PC-9 (cell line): ENCODE measurements at regions not wholly inside any gene's neighbourhood (a gene's known extent, or its start where the extent isn't known, plus 50 kb on each side); places are given as distances from the start of the nearest gene placed in this dataset.
"Not testable (repeated sequence)": the region's sequence is repeated elsewhere in the genome, so short reads cannot be mapped to it uniquely, and the experiment has no call there.

ENCODE experiments used
- BruUV-seq: library from RNA; stranded (reverse); fragments of 400-500 nt; replicated peaks from 2 replicates; lab custom pipeline; 2021; lab: Mats Ljungman, UMichigan
- CTCF ChIA-PET: fragments of 300-600 bp; sonication (Branson Sonifier 250); formaldehyde crosslinking; loops from one replicate; lab custom pipeline; 2022; ENCODE audit warnings: antibody characterized with exemption; lab: Charles Lee
- POLR2A ChIA-PET: fragments of 300-600 bp; sonication (Branson Sonifier 250); formaldehyde crosslinking; loops from one replicate; lab custom pipeline; 2022; ENCODE audit warnings: antibody characterized with exemption; ENCODE audit not compliant: unreplicated experiment; lab: Charles Lee
- DNase-seq, 2 experiments: peaks; one replicate each; pipeline versions ENCODE4 v3.0.0 to v3.0.0-alpha.2; 2015 to 2022; ENCODE audit warnings: mixed read lengths in 1 of 2
- H2AFZ ChIP-seq: fragments of 200-600 bp; sonication (generic); 2 replicates; pipeline ENCODE4 v1.8.1; 2017; ENCODE audit warnings: antibody characterized with exemption
- H3F3A ChIP-seq: fragments of 200-600 bp; sonication (generic); 2 replicates; pipeline ENCODE4 v1.8.1; 2017; ENCODE audit warnings: antibody characterized with exemption, mild to moderate bottlenecking, low read depth; ENCODE audit not compliant: insufficient read depth
- H3K27ac ChIP-seq: fragments of 200-600 bp; sonication (generic); 2 replicates; pipeline ENCODE4 v1.6.1; 2016; ENCODE audit warnings: mixed run types
- H3K27me3 ChIP-seq: fragments of 200-600 bp; sonication (generic); 2 replicates; pipeline ENCODE4 v1.6.1; 2016; ENCODE audit warnings: low read depth, mixed run types; ENCODE audit not compliant: insufficient read depth
- H3K36me3 ChIP-seq: fragments of 200-600 bp; sonication (generic); 2 replicates; pipeline ENCODE4 v1.6.1; 2016; ENCODE audit warnings: low read depth, mixed run types
- H3K4me1 ChIP-seq: fragments of 200-600 bp; sonication (generic); replicated peaks from 2 replicates; pipeline ENCODE4 v1.6.1; 2016; ENCODE audit warnings: mixed run types; ENCODE audit not compliant: insufficient read depth
- H3K4me2 ChIP-seq: fragments of 200-600 bp; sonication (generic); 2 replicates; pipeline ENCODE4 v1.6.1; 2017; ENCODE audit warnings: mixed run types
- H3K4me3 ChIP-seq: fragments of 200-600 bp; sonication (generic); 2 replicates; pipeline ENCODE4 v1.6.1; 2016; ENCODE audit warnings: mixed run types
- H3K79me2 ChIP-seq: fragments of 200-600 bp; sonication (generic); 2 replicates; pipeline ENCODE4 v1.6.1; 2017; ENCODE audit warnings: low read depth, mixed run types
- H3K9me2 ChIP-seq: fragments of 200-600 bp; sonication (generic); 2 replicates; pipeline ENCODE4 v1.8.1; 2017; ENCODE audit warnings: mild to moderate bottlenecking; ENCODE audit not compliant: insufficient read depth
- H3K9me3 ChIP-seq: fragments of 200-600 bp; sonication (generic); 2 replicates; pipeline ENCODE4 v1.8.1; 2016; ENCODE audit warnings: low read depth; ENCODE audit not compliant: insufficient read depth
- H4K20me1 ChIP-seq: fragments of 200-600 bp; sonication (generic); 2 replicates; pipeline ENCODE4 v1.8.1; 2017; ENCODE audit not compliant: insufficient read depth
- CTCF ChIP-seq: fragments of 200-600 bp; sonication (generic); conservative IDR thresholded peaks from 2 replicates; pipeline ENCODE4 v1.6.1; 2017; ENCODE audit warnings: mixed run types, antibody characterized with exemption, mild to moderate bottlenecking, moderate library complexity
- EZH2 ChIP-seq: fragments of 200-600 bp; sonication (generic); IDR thresholded peaks from 2 replicates; pipeline ENCODE4 v1.8.0; 2017; ENCODE audit warnings: antibody characterized with exemption, low read depth
- intact Hi-C: fragments of 100-400 bp; cut with micrococcal nuclease; formaldehyde crosslinking; loops from one replicate; pipeline ENCODE4 v1.10.0; 2022; ENCODE audit not compliant: unreplicated experiment

GRCh38 chrX:122982521-122982920 lies 201.6 kb upstream of the GRIA3 start:
- Histone ChIP-seq H3K79me2 (no peaks in the 10 kb centered on the region), H3K27ac (no peak overlapping the region), H3K4me2 (no peak overlapping the region), H3K36me3 (no peaks in the 10 kb centered on the region), H3K9me3 (no peaks in the 10 kb centered on the region), H4K20me1 (no peaks in the 10 kb centered on the region), H3K4me1 (no peaks in the 10 kb centered on the region), H2AFZ (no peak overlapping the region), H3K9me2 (no peaks in the 10 kb centered on the region), H3K4me3 (no peak overlapping the region), H3K27me3 (no peaks in the 10 kb centered on the region), H3F3A (no peaks in the 10 kb centered on the region)
- no TSS peak for BruUV-seq
- ChIA-PET CTCF (no interaction called here), POLR2A (no interaction called here)
- TF ChIP-seq EZH2 (no peak), CTCF (no peak)
- intact Hi-C loops: no loop called here
- DNase-seq: no peak

GRCh38 chrX:123002844-123003243 lies 181.2 kb upstream of the GRIA3 start:
- BruUV-seq, H3K4me3 ChIP-seq, H3K36me3 ChIP-seq, H3F3A ChIP-seq, H3K27ac ChIP-seq, intact Hi-C loops, H2AFZ ChIP-seq, H3K79me2 ChIP-seq, H4K20me1 ChIP-seq, H3K27me3 ChIP-seq, DNase-seq, H3K4me1 ChIP-seq, H3K9me3 ChIP-seq, H3K9me2 ChIP-seq, CTCF ChIA-PET, H3K4me2 ChIP-seq, POLR2A ChIA-PET: not testable (repeated sequence)

- ChIA-PET POLR2A (no interaction called here), CTCF (no interaction called here)
- H3K27ac ChIP-seq: no peak overlapping the region
- H4K20me1 ChIP-seq: no peaks in the 10 kb centered on the region
- H3K4me1 ChIP-seq: no peaks in the 10 kb centered on the region
- no TSS peak for BruUV-seq
- H3F3A ChIP-seq: no peaks in the 10 kb centered on the region
- intact Hi-C loops: no loop called here
- H3K9me2 ChIP-seq: no peaks in the 10 kb centered on the region
- no peak overlapping the region for H3K4me2 ChIP-seq
- H3K4me3 ChIP-seq: no peak overlapping the region
- no peak for DNase-seq
- no peak overlapping the region for H2AFZ ChIP-seq
- TF ChIP-seq CTCF (no peak), EZH2 (no peak)
- H3K36me3 ChIP-seq: no peaks in the 10 kb centered on the region
- H3K79me2 ChIP-seq: no peaks in the 10 kb centered on the region
- no peaks in the 10 kb centered on the region for H3K9me3 ChIP-seq
- no peaks in the 10 kb centered on the region for H3K27me3 ChIP-seq
Measured at GRCh38 chrX:123013141-123013540, 170.9 kb upstream of the GRIA3 start.

- DNase-seq: no peak
- Histone ChIP-seq H3K4me1 (no peaks in the 10 kb centered on the region), H3K36me3 (no peaks in the 10 kb centered on the region), H3K9me3 (no peaks in the 10 kb centered on the region), H4K20me1 (no peaks in the 10 kb centered on the region), H3K27ac (no peak overlapping the region), H3K79me2 (no peaks in the 10 kb centered on the region), H3K4me3 (no peak overlapping the region), H2AFZ (no peak overlapping the region), H3K9me2 (no peaks in the 10 kb centered on the region), H3K27me3 (no peaks in the 10 kb centered on the region), H3K4me2 (no peak overlapping the region), H3F3A (no peaks in the 10 kb centered on the region)
- intact Hi-C loops: no loop called here
- BruUV-seq: no TSS peak
- TF ChIP-seq EZH2: no peak
- TF ChIP-seq CTCF: no peak
- ChIA-PET CTCF (no interaction called here), POLR2A (no interaction called here)
Measured at GRCh38 chrX:123036401-123036800, 147.7 kb upstream of the GRIA3 start.
